ENCODE measurements at regions not wholly inside any gene's neighbourhood (a gene's known extent, or its start where the extent isn't known, plus 50 kb on each side); places are given as distances from the start of the nearest gene placed in this dataset.

GRCh38 chr4:59175617-59176016, 2024.5 kb upstream of the ADGRL3 start:
- intact Hi-C loops (cut with micrococcal nuclease; ENCODE audit: unreplicated experiment) = no loop called here
- DNase-seq (ENCODE audit: low spot score) = no peak
- 0% methylated on average over 1 of the region's 1 CpG for WGBS (ENCODE audit: low lambda C conversion rate)
- 0 out of 2 replicates have a peak, but pooled peaks have one; percentile 39 for TF ChIP-seq MAFF (IDR thresholded peaks at IDR 0.05; ENCODE audit: low read depth, low read length)
- peak; percentile 11 to 54; a peak in 2 of 4 replicates for TF ChIP-seq MAFK (conservative IDR thresholded peaks at IDR 0.05 in 1 of 2, IDR thresholded peaks at IDR 0.05 in 1 of 2; ENCODE audit: low read length in 2 of 2)
- no peak for TF ChIP-seq E2F1 (CRISPR knock-in tag; IDR thresholded peaks at IDR 0.05)
- no peak for TF ChIP-seq RFX5 (IDR thresholded peaks at IDR 0.05; ENCODE audit: low read depth, low read length)
- no peaks in the 10 kb centered on the region for H3K4me1 ChIP-seq (ENCODE audit: insufficient read depth, low read length)
- BruUV-seq (replicated peaks) = no TSS peak
- ATAC-seq = no peak
- POLR2A ChIA-PET = no interaction called here
- H3K4me3 ChIP-seq (replicated peaks in 1 of 3; ENCODE audit: insufficient read depth in 1 of 3, low read depth in 2 of 3, low read length in 3 of 3) = no peak overlapping the region
- no peak overlapping the region for H2AFZ ChIP-seq (ENCODE audit: low read length)
- FAIRE-seq = no peak
- in situ Hi-C loops (cut with HindIII; ENCODE audit: extremely low pct_ligation_motif_present, low pct_unique_long_range_greater_than_20kb) = no loop called here
- no peaks in the 10 kb centered on the region for H3K27me3 ChIP-seq (ENCODE audit: control insufficient read depth in 1 of 2, insufficient read depth in 2 of 2, low read length in 2 of 2)
- no peak overlapping the region for H3K27ac ChIP-seq (ENCODE audit: extremely low read length, insufficient read depth, low read length)
- H4K20me1 ChIP-seq (ENCODE audit: insufficient read depth, low read length) = no peaks in the 10 kb centered on the region
- CTCF ChIA-PET (ENCODE audit: low intra/inter-chr PET ratio, low total read pairs) = no interaction called here
- no peaks in the 10 kb centered on the region for H3K36me3 ChIP-seq (replicated peaks in 1 of 2; ENCODE audit: control insufficient read depth in 1 of 2, insufficient read depth in 2 of 2, low read length in 2 of 2)
- no peaks in the 10 kb centered on the region for H3K9me3 ChIP-seq (ENCODE audit: low read length)
- no peaks in the 10 kb centered on the region for H3K79me2 ChIP-seq (ENCODE audit: insufficient read depth, low read length)
- H3K4me2 ChIP-seq (ENCODE audit: low read depth, low read length) = no peak overlapping the region
- no peak overlapping the region for H3K9ac ChIP-seq (ENCODE audit: insufficient read depth, low read depth, low read length)

- no peak for ATAC-seq
- no peak for TF ChIP-seq POGZ (CRISPR knock-in tag; IDR thresholded peaks at IDR 0.05)
- TF ChIP-seq ATF1 (CRISPR knock-in tag; IDR thresholded peaks at IDR 0.05) = no peak
- no peak for TF ChIP-seq RFXANK (CRISPR knock-in tag; IDR thresholded peaks at IDR 0.05)
- TF ChIP-seq HOXA7 (CRISPR knock-in tag; IDR thresholded peaks at IDR 0.05) = no peak
- TF ChIP-seq ZNF7 (CRISPR knock-in tag; IDR thresholded peaks at IDR 0.05) = no peak
- TF ChIP-seq POLR2AphosphoS2 (IDR thresholded peaks at IDR 0.05; ENCODE audit: low read depth, low read length) = no peak
- TF ChIP-seq NBN (conservative IDR thresholded peaks at IDR 0.05) = no peak
- no peak for TF ChIP-seq ZNF841 (CRISPR knock-in tag; IDR thresholded peaks at IDR 0.05; ENCODE audit: borderline replicate concordance)
- no peaks in the 10 kb centered on the region for H4K20me1 ChIP-seq (ENCODE audit: insufficient read depth, low read length)
- FAIRE-seq = no peak
- no peak overlapping the region for H3K4me2 ChIP-seq (ENCODE audit: low read depth, low read length)
- no peak overlapping the region for H3K27ac ChIP-seq (ENCODE audit: extremely low read length, insufficient read depth, low read length)
- DNase-seq (ENCODE audit: low spot score) = no peak
- intact Hi-C loops (cut with micrococcal nuclease; ENCODE audit: unreplicated experiment) (no loop called here), in situ Hi-C loops (cut with HindIII; ENCODE audit: extremely low pct_ligation_motif_present, low pct_unique_long_range_greater_than_20kb) (no loop called here)
- H2AFZ ChIP-seq (ENCODE audit: low read length) = no peak overlapping the region
- H3K4me3 ChIP-seq (replicated peaks in 1 of 3; ENCODE audit: insufficient read depth in 1 of 3, low read depth in 2 of 3, low read length in 3 of 3) = no peak overlapping the region
- no peaks in the 10 kb centered on the region for H3K36me3 ChIP-seq (replicated peaks in 1 of 2; ENCODE audit: control insufficient read depth in 1 of 2, insufficient read depth in 2 of 2, low read length in 2 of 2)
- H3K9ac ChIP-seq (ENCODE audit: insufficient read depth, low read depth, low read length) = no peak overlapping the region
- ChIA-PET CTCF (ENCODE audit: low intra/inter-chr PET ratio, low total read pairs) (no interaction called here), POLR2A (no interaction called here)
- H3K79me2 ChIP-seq (ENCODE audit: insufficient read depth, low read length) = no peaks in the 10 kb centered on the region
- H3K27me3 ChIP-seq (ENCODE audit: control insufficient read depth in 1 of 2, insufficient read depth in 2 of 2, low read length in 2 of 2) = no peaks in the 10 kb centered on the region
- no peaks in the 10 kb centered on the region for H3K4me1 ChIP-seq (ENCODE audit: insufficient read depth, low read length)
- no peaks in the 10 kb centered on the region for H3K9me3 ChIP-seq (ENCODE audit: low read length)
- BruUV-seq (replicated peaks) = no TSS peak
Measured at GRCh38 chr4:59179372-59179771, 2020.8 kb upstream of the ADGRL3 start.
